ENCODE measurements at regions not wholly inside any gene's neighbourhood (a gene's known extent, or its start where the extent isn't known, plus 50 kb on each side); places are given as distances from the start of the nearest gene placed in this dataset.

- in situ Hi-C loops (cut with MboI): no loop called here
- H3K27ac ChIP-seq: no peak overlapping the region
- H3K9ac ChIP-seq: no peak overlapping the region
- no peaks in the 10 kb centered on the region for H3K79me2 ChIP-seq (ENCODE audit: insufficient read depth)
- H3K27me3 ChIP-seq (replicated peaks; ENCODE audit: insufficient read depth): peaks cover 27% of the 10 kb centered on the region
- H3K4me1 ChIP-seq (ENCODE audit: insufficient read depth): no peaks in the 10 kb centered on the region
- no peaks in the 10 kb centered on the region for H3K36me3 ChIP-seq (ENCODE audit: low read depth)
- no peak for TF ChIP-seq EZH2phosphoT487 (IDR thresholded peaks at IDR 0.05; ENCODE audit: insufficient read depth, low read depth)
- TF ChIP-seq EZH2 (IDR thresholded peaks at IDR 0.05; ENCODE audit: insufficient read depth, poor library complexity, severe bottlenecking): no peak
- WGBS, 2 experiments (ENCODE audit: low coverage in 1 of 2, low lambda C conversion rate in 2 of 2, missing lambda C conversion rate in 2 of 2): 47 to 49% methylated on average over 14 of the region's 14 CpGs
- no peak for DNase-seq
- H3F3A ChIP-seq (ENCODE audit: insufficient read depth): no peaks in the 10 kb centered on the region
- no peaks in the 10 kb centered on the region for H4K20me1 ChIP-seq (ENCODE audit: insufficient read depth)
- H2AFZ ChIP-seq: no peak overlapping the region
- no peak overlapping the region for H3K4me3 ChIP-seq
- H3K4me2 ChIP-seq (ENCODE audit: unreplicated experiment): no peak overlapping the region
- no peaks in the 10 kb centered on the region for H3K9me3 ChIP-seq (ENCODE audit: low read depth)
- H3K9me2 ChIP-seq (ENCODE audit: insufficient read depth): no peaks in the 10 kb centered on the region
Observed at GRCh38 chr10:70991140-70992124, 103.1 kb upstream of the PCBD1 start.

DNA sequence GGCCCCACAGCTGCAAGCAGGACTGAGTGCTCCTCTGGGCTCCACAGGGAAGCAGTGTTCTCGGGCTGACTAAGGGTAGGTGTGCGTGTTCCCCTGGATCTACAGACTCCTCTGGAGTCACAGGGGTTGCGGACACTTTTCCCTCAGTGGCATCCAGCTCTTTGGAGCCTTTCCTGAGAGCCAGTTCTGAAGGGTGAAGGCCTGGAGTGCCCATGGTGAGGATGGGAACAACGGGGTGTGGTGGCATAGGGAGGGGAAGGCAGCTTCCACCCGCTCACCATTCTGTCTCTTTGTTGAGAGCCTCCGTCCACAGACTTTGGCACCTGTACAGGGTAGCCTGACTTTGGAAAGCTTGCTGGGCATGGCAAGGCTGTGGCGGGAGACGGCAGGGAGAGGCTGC lies 104.1 kb upstream of the PCBD1 start:
- TF ChIP-seq EZH2 (IDR thresholded peaks at IDR 0.05; ENCODE audit: insufficient read depth, poor library complexity, severe bottlenecking) (no peak), EZH2phosphoT487 (IDR thresholded peaks at IDR 0.05; ENCODE audit: insufficient read depth, low read depth) (no peak)
- Histone ChIP-seq H3K27me3 (replicated peaks; ENCODE audit: insufficient read depth) (peaks cover 27% of the 10 kb centered on the region), H2AFZ (no peak overlapping the region), H3K79me2 (ENCODE audit: insufficient read depth) (no peaks in the 10 kb centered on the region), H4K20me1 (ENCODE audit: insufficient read depth) (no peaks in the 10 kb centered on the region), H3F3A (ENCODE audit: insufficient read depth) (no peaks in the 10 kb centered on the region), H3K9me3 (ENCODE audit: low read depth) (no peaks in the 10 kb centered on the region), H3K4me2 (ENCODE audit: unreplicated experiment) (no peak overlapping the region), H3K36me3 (ENCODE audit: low read depth) (no peaks in the 10 kb centered on the region), H3K27ac (no peak overlapping the region), H3K4me3 (no peak overlapping the region), H3K4me1 (ENCODE audit: insufficient read depth) (no peaks in the 10 kb centered on the region), H3K9me2 (ENCODE audit: insufficient read depth) (no peaks in the 10 kb centered on the region), H3K9ac (no peak overlapping the region)
- in situ Hi-C loops (cut with MboI): no loop called here
- no peak for DNase-seq
- WGBS, 2 experiments (ENCODE audit: low coverage in 1 of 2, low lambda C conversion rate in 2 of 2, missing lambda C conversion rate in 2 of 2): 43 to 46% methylated on average over 7 to 8 of the region's 8 CpGs

DNA sequence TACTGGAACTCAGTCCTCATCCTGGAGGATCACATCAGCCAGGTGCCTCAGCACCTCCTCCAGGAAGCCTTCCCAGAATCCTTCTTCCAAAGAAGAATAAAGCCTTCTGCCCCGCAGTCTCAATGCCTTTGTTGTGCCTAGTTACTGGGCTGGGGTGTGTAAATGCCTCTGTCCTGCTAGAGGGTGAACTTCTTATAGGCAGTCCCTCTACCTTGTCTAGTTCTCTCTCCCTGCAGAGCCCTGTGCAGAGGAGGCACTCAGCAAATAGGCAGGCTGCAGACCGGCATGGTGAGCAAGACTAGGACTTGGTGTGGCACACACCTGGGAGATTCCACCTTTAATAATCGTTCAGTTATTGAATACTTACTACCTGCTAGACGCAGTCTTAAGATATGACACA lies 104.7 kb upstream of the PCBD1 start:
- Histone ChIP-seq H2AFZ (no peak overlapping the region), H3K27ac (no peak overlapping the region), H3K4me3 (no peak overlapping the region), H4K20me1 (ENCODE audit: insufficient read depth) (no peaks in the 10 kb centered on the region), H3K27me3 (replicated peaks; ENCODE audit: insufficient read depth) (peaks cover 27% of the 10 kb centered on the region), H3K4me2 (ENCODE audit: unreplicated experiment) (no peak overlapping the region), H3K79me2 (ENCODE audit: insufficient read depth) (no peaks in the 10 kb centered on the region), H3K9me2 (ENCODE audit: insufficient read depth) (no peaks in the 10 kb centered on the region), H3K9me3 (ENCODE audit: low read depth) (no peaks in the 10 kb centered on the region), H3K4me1 (ENCODE audit: insufficient read depth) (no peaks in the 10 kb centered on the region), H3K36me3 (ENCODE audit: low read depth) (no peaks in the 10 kb centered on the region), H3F3A (ENCODE audit: insufficient read depth) (no peaks in the 10 kb centered on the region), H3K9ac (no peak overlapping the region)
- TF ChIP-seq EZH2phosphoT487 (IDR thresholded peaks at IDR 0.05; ENCODE audit: insufficient read depth, low read depth) (no peak), EZH2 (IDR thresholded peaks at IDR 0.05; ENCODE audit: insufficient read depth, poor library complexity, severe bottlenecking) (no peak)
- 60 to 64% methylated on average over 4 of the region's 4 CpGs for WGBS, 2 experiments (ENCODE audit: low coverage in 1 of 2, low lambda C conversion rate in 2 of 2, missing lambda C conversion rate in 2 of 2)
- in situ Hi-C loops (cut with MboI): no loop called here
- no peak for DNase-seq

GRCh38 chr10:70996549-70996948 lies 108.2 kb upstream of the PCBD1 start:
- Histone ChIP-seq H3K79me2 (ENCODE audit: insufficient read depth) (no peaks in the 10 kb centered on the region), H3K9me2 (ENCODE audit: insufficient read depth) (no peaks in the 10 kb centered on the region), H3K9ac (no peak overlapping the region), H3K9me3 (ENCODE audit: low read depth) (no peaks in the 10 kb centered on the region), H3K4me3 (no peak overlapping the region), H3K4me1 (ENCODE audit: insufficient read depth) (no peaks in the 10 kb centered on the region), H2AFZ (no peak overlapping the region), H3K27ac (no peak overlapping the region), H3K4me2 (ENCODE audit: unreplicated experiment) (no peak overlapping the region), H3K27me3 (replicated peaks; ENCODE audit: insufficient read depth) (peaks cover 22% of the 10 kb centered on the region), H3K36me3 (ENCODE audit: low read depth) (no peaks in the 10 kb centered on the region), H3F3A (ENCODE audit: insufficient read depth) (no peaks in the 10 kb centered on the region), H4K20me1 (ENCODE audit: insufficient read depth) (no peaks in the 10 kb centered on the region)
- in situ Hi-C loops (cut with MboI): no loop called here
- DNase-seq: no peak
- TF ChIP-seq EZH2 (IDR thresholded peaks at IDR 0.05; ENCODE audit: insufficient read depth, poor library complexity, severe bottlenecking): no peak
- no peak for TF ChIP-seq EZH2phosphoT487 (IDR thresholded peaks at IDR 0.05; ENCODE audit: insufficient read depth, low read depth)
